HepG2 (cell line): ENCODE measurements at regions not wholly inside any gene's neighbourhood (a gene's known extent, or its start where the extent isn't known, plus 50 kb on each side); places are given as distances from the start of the nearest gene placed in this dataset.

Source experiments
- ATAC-seq: fragments of 200-7000 bp; cut with Tn5 transposase; 3 replicates; pipeline ENCODE4 v1.9.1; 2020; ENCODE audit warnings: mild to moderate bottlenecking, moderate library complexity
- BruUV-seq: library from RNA; stranded (reverse); fragments of 400-500 nt; replicated peaks from 2 replicates; lab custom pipeline; 2021; lab: Mats Ljungman, UMichigan
- CTCF ChIA-PET: fragments of 300-600 bp; formaldehyde crosslinking; extraction: SDS; loops from one replicate; lab custom pipeline; 2021; ENCODE audit warnings: low total read pairs, inconsistent platforms, low intra/inter-chr PET ratio; lab: Yijun Ruan, JAX
- POLR2A ChIA-PET: fragments of 350-600 bp; sonication (Branson Sonifier 250); formaldehyde crosslinking; loops from one replicate; lab custom pipeline; 2020; ENCODE audit warnings: antibody characterized with exemption, inconsistent platforms; lab: Yijun Ruan, JAX
- DNase-seq: peaks from one replicate; pipeline ENCODE4 v3.0.0-alpha.2; 2015; ENCODE audit warnings: low spot score
- FAIRE-seq: peaks from 3 replicates; lab custom pipeline; 2011; peaks lifted over from hg19 to GRCh38; lab: Jason Lieb, UNC
- H2AFZ ChIP-seq: one replicate; pipeline ENCODE4 v1.6.1; 2011; ENCODE audit warnings: low read length, inconsistent platforms
- H3K27ac ChIP-seq: fragments of 300-600 bp; 3 replicates; pipeline ENCODE4 v1.8.0; 2011; ENCODE audit warnings: mixed run types, mild to moderate bottlenecking, mixed read lengths, low read length, inconsistent platforms; ENCODE audit not compliant: insufficient read depth; ENCODE audit errors: extremely low read length
- H3K27me3 ChIP-seq, 2 experiments: fragments of 200-600 bp in 1 of 2; 2 replicates in 1 of 2; 3 replicates in 1 of 2; pipeline versions ENCODE4 v1.6.0 to v1.8.0; 2011; ENCODE audit warnings: low read length in 2 of 2, mild to moderate bottlenecking in 2 of 2, moderate library complexity in 2 of 2, inconsistent platforms in 1 of 2; ENCODE audit not compliant: insufficient read depth in 2 of 2, control insufficient read depth in 1 of 2
- H3K36me3 ChIP-seq, 2 experiments: fragments of 200-600 bp in 1 of 2; replicated peaks in 1 of 2; 2 replicates in 1 of 2; 3 replicates in 1 of 2; pipeline versions ENCODE4 v1.5.1 to v1.8.0; 2011; ENCODE audit warnings: low read length in 2 of 2, inconsistent platforms in 1 of 2; ENCODE audit not compliant: insufficient read depth in 2 of 2, control insufficient read depth in 1 of 2
- H3K4me1 ChIP-seq: 2 replicates; pipeline ENCODE4 v1.5.1; 2012; ENCODE audit warnings: low read length, inconsistent platforms; ENCODE audit not compliant: insufficient read depth
- H3K4me2 ChIP-seq: 2 replicates; pipeline ENCODE4 v1.6.0; 2011; ENCODE audit warnings: low read depth, low read length, inconsistent platforms
- H3K4me3 ChIP-seq, 3 experiments: fragments of 200-600 bp in 1 of 3; sonication (generic), shearing (Covaris generic) in 1 of 3; replicated peaks in 1 of 3; 2 replicates each; pipeline ENCODE4 v1.5.1; 2011 to 2016; ENCODE audit warnings: low read length in 3 of 3, inconsistent platforms in 2 of 3, low read depth in 2 of 3, mild to moderate bottlenecking in 2 of 3, control low read depth in 1 of 3, mixed read lengths in 1 of 3; ENCODE audit not compliant: insufficient read depth in 1 of 3
- H3K79me2 ChIP-seq: one replicate; pipeline ENCODE4 v1.6.1; 2011; ENCODE audit warnings: low read length, inconsistent platforms; ENCODE audit not compliant: insufficient read depth
- H3K9ac ChIP-seq: 2 replicates; pipeline ENCODE4 v1.6.0; 2011; ENCODE audit warnings: mild to moderate bottlenecking, low read depth, low read length, inconsistent platforms; ENCODE audit not compliant: insufficient read depth
- H3K9me3 ChIP-seq: 2 replicates; pipeline ENCODE4 v1.5.1; 2012; ENCODE audit warnings: mild to moderate bottlenecking, low read length
- H4K20me1 ChIP-seq: 2 replicates; pipeline ENCODE4 v1.6.0; 2011; ENCODE audit warnings: inconsistent platforms, mild to moderate bottlenecking, low read length, moderate library complexity; ENCODE audit not compliant: insufficient read depth
- RFX5 ChIP-seq: IDR thresholded peaks from 2 replicates; pipeline ENCODE4 v1.6.1; 2011; ENCODE audit warnings: low read depth, low read length, improper control_type of control experiment
- TCF12 ChIP-seq, 2 experiments: fragments of 450-650 bp in 1 of 2; sonication (generic) in 1 of 2; formaldehyde crosslinking in 1 of 2; IDR thresholded peaks; 2 replicates each; pipeline versions ENCODE4 v1.6.1 to v1.8.0; 2017 to 2022; ENCODE audit warnings: antibody characterized with exemption in 1 of 2, mild to moderate bottlenecking in 1 of 2, missing genetic modification reagents in 1 of 2, moderate library complexity in 1 of 2
- TP53 ChIP-seq: sonication (generic); formaldehyde crosslinking; conservative IDR thresholded peaks from 2 replicates; pipeline ENCODE4 v1.4.0; 2020; ENCODE audit warnings: missing genetic modification reagents
- ZFP41 ChIP-seq: sonication (generic); formaldehyde crosslinking; IDR thresholded peaks from 2 replicates; pipeline ENCODE4 v1.4.0; 2020; ENCODE audit warnings: mild to moderate bottlenecking, missing genetic modification reagents, borderline replicate concordance
- ZNF691 ChIP-seq: sonication (generic); formaldehyde crosslinking; IDR thresholded peaks from 2 replicates; pipeline ENCODE4 v1.4.0; 2020; ENCODE audit warnings: missing genetic modification reagents, low read depth, mild to moderate bottlenecking, borderline replicate concordance
- WGBS: methylation state at CpG from one replicate; pipeline ENCODE4 v1.1.6; 2017; ENCODE audit warnings: low lambda C conversion rate; 5-methylcytosine and 5-hydroxymethylcytosine counted together
- in situ Hi-C: cut with HindIII; loops from 2 replicates; pipeline ENCODE4 v1.10.0; 2017; ENCODE audit warnings: low pct_unique_long_range_greater_than_20kb; ENCODE audit not compliant: extremely low pct_ligation_motif_present
- intact Hi-C: fragments of 100-400 bp; cut with micrococcal nuclease; formaldehyde crosslinking; loops from one replicate; pipeline ENCODE4 v1.10.0; 2022; ENCODE audit not compliant: unreplicated experiment

GRCh38 chr11:131121426-131122333 lies 205.4 kb upstream of the SNX19 start (continued):
- TF ChIP-seq ZFP41 = no peak

- in situ Hi-C loops (no loop called here), intact Hi-C loops (no loop called here)
- no peaks in the 10 kb centered on the region for H3K4me1 ChIP-seq
- no TSS peak for BruUV-seq
- no peak overlapping the region for H3K4me3 ChIP-seq
- TF ChIP-seq RFX5 (peak; percentile 77), ZNF691 (CRISPR knock-in tag) (no peak), TP53 (CRISPR knock-in tag) (no peak)
- H2AFZ ChIP-seq = no peak overlapping the region
- H4K20me1 ChIP-seq = no peaks in the 10 kb centered on the region
- DNase-seq (no peak), ATAC-seq (no peak), FAIRE-seq (no peak)
- H3K9ac ChIP-seq = no peak overlapping the region
- no peaks in the 10 kb centered on the region for H3K27me3 ChIP-seq
- peaks cover 10% of the 10 kb centered on the region for H3K9me3 ChIP-seq
- POLR2A ChIA-PET = no interaction called here
- H3K36me3 ChIP-seq = no peaks in the 10 kb centered on the region
- no peak overlapping the region for H3K27ac ChIP-seq
- no peak overlapping the region for H3K4me2 ChIP-seq
- CTCF ChIA-PET = no interaction called here
- H3K79me2 ChIP-seq = no peaks in the 10 kb centered on the region
- WGBS = under 1% methylated on average over 5 of the region's 5 CpGs
Observed at GRCh38 chr11:131122448-131122847, 206.2 kb upstream of the SNX19 start.

DNA sequence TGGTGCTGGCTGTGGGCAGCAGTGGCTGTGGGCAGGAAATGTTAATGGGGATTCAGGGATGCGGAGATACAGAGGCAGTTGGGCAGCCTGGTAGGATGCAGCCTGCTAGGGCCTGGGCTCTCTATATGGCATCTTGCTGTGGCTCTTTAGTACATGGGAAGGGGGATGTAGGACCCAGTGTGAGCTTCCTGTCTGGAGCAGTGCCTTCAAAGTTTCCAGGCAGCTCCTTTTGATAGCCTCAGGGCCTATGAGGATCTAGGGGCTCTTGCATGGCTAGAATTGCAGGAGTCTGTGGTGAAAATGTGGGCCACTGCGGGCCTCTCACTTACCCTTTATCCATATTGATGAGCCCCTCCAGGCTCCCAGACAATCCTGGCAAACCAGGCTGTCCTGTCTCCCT lies 213.2 kb upstream of the SNX19 start:
- Histone ChIP-seq H3K4me3 (no peak overlapping the region), H3K4me1 (no peaks in the 10 kb centered on the region), H3K4me2 (no peak overlapping the region), H3K27ac (no peak overlapping the region), H3K36me3 (no peaks in the 10 kb centered on the region), H3K27me3 (no peaks in the 10 kb centered on the region), H3K79me2 (no peaks in the 10 kb centered on the region), H2AFZ (no peak overlapping the region), H3K9me3 (peaks cover 30% of the 10 kb centered on the region), H3K9ac (no peak overlapping the region), H4K20me1 (no peaks in the 10 kb centered on the region)
- intact Hi-C loops (no loop called here), in situ Hi-C loops (no loop called here)
- ChIA-PET POLR2A (no interaction called here), CTCF (no interaction called here)
- DNase-seq = no peak
- ATAC-seq = no peak
- no peak for FAIRE-seq
- no peak for TF ChIP-seq TCF12 (IDR thresholded peaks at IDR 0.05)
- no peak for TF ChIP-seq TCF12 (CRISPR knock-in tag; IDR thresholded peaks at IDR 0.05)
- no TSS peak for BruUV-seq
- WGBS = 50% methylated on average over 2 of the region's 2 CpGs
